Subcutaneous abdominal adipose tissue (tissue), 5 donors: ENCODE measurements at regions not wholly inside any gene's neighbourhood (a gene's known extent, or its start where the extent isn't known, plus 50 kb on each side); places are given as distances from the start of the nearest gene placed in this dataset.

Experiments used
- H3K27ac ChIP-seq: one replicate; pipeline ENCODE4 v1.7.0; 2013; ENCODE audit warnings: low read depth, mild to moderate bottlenecking, inconsistent platforms, low read length, moderate library complexity
- H3K27me3 ChIP-seq, 5 donors: one replicate each; pipeline ENCODE4 v1.7.0; 2013; ENCODE audit warnings: low read length in 5 of 5, inconsistent platforms in 1 of 5; ENCODE audit not compliant: control insufficient read depth in 5 of 5, insufficient read depth in 4 of 5
- H3K36me3 ChIP-seq, 5 donors: one replicate each; pipeline ENCODE4 v1.7.0; 2013; ENCODE audit warnings: low read length in 5 of 5; ENCODE audit not compliant: control insufficient read depth in 5 of 5, insufficient read depth in 5 of 5
- H3K4me1 ChIP-seq, 5 donors: one replicate each; pipeline ENCODE4 v1.7.0; 2013; ENCODE audit warnings: low read length in 5 of 5, mild to moderate bottlenecking in 3 of 5, moderate library complexity in 1 of 5; ENCODE audit not compliant: control insufficient read depth in 5 of 5, insufficient read depth in 5 of 5
- H3K4me3 ChIP-seq, 5 donors: one replicate each; pipeline ENCODE4 v1.7.0; 2013; ENCODE audit warnings: low read length in 5 of 5, low read depth in 1 of 5
- H3K9ac ChIP-seq, 5 donors: one replicate each; pipeline ENCODE4 v1.7.0; 2013; ENCODE audit warnings: low read length in 5 of 5, mild to moderate bottlenecking in 4 of 5, moderate library complexity in 3 of 5
- H3K9me3 ChIP-seq, 5 donors: one replicate each; pipeline ENCODE4 v1.7.0; 2013; ENCODE audit warnings: low read length in 5 of 5; ENCODE audit not compliant: control insufficient read depth in 5 of 5
- donor health status: healthy.
- donor health status: healthy.
- donor health status: healthy.
- donor health status: healthy.
- donor health status: healthy.

DNA sequence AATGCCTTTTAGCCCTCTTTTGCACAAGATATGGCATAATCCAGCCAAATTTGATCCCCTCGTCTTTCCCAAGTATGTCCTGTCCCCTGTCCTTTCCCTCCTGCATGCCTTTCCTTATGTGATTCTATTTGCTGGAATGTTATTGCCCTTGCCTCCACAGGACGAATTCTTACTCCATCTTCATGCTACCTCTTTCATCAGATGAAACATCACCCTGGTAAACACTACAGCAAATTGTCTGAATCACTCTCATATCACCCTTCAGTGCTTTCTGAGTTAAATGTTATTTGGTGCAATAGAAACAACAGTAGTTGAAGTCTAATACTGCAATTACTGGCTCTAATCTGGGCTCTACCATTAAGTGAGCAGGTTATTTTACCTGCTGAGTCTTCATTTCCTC is 52.2 kb upstream of the FAT1 start:
- H3K9me3 ChIP-seq: no peaks in the 10 kb centered on the region
- no peaks in the 10 kb centered on the region for H3K27me3 ChIP-seq
- H3K36me3 ChIP-seq: no peaks in the 10 kb centered on the region
- H3K27ac ChIP-seq: no peak overlapping the region
- peaks cover 0 to 4% (median 0%) of the 10 kb centered on the region in 5 donors for H3K4me1 ChIP-seq
- H3K4me3 ChIP-seq: no peak overlapping the region
- no peak overlapping the region for H3K9ac ChIP-seq

DNA sequence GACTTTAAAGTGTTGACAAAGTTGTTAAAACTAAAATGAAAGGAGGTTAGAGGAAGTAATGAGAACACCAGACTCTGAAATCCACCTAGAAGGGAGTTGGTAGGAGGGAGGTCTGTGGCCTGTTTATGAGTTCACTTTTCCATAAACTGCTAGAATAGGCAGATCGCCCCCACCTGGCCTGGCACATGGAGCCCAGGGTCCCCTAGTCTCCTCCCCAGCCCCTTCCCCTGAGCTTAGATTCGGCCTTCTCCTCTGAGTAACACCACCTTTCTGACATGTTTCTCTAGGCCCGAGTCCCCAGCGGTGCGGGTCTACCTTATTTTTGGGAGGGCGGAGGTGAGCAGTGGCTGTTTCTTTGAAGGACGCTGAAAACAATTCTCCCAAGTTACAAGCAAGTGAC is 54.5 kb upstream of the FAT1 start:
- Histone ChIP-seq H3K9me3 (no peaks in the 10 kb centered on the region), H3K36me3 (no peaks in the 10 kb centered on the region), H3K27me3 (no peaks in the 10 kb centered on the region), H3K27ac (no peak overlapping the region), H3K9ac (no peak overlapping the region), H3K4me1 (no peaks in the 10 kb centered on the region), H3K4me3 (no peak overlapping the region)

GRCh38 chr4:186780291-186781031 is 56.8 kb upstream of the FAT1 start:
- no peak overlapping the region for H3K27ac ChIP-seq
- H3K36me3 ChIP-seq: no peaks in the 10 kb centered on the region
- no peaks in the 10 kb centered on the region for H3K4me1 ChIP-seq
- no peaks in the 10 kb centered on the region for H3K27me3 ChIP-seq
- no peaks in the 10 kb centered on the region for H3K9me3 ChIP-seq
- H3K4me3 ChIP-seq: no peak overlapping the region
- no peak overlapping the region for H3K9ac ChIP-seq

- H3K4me3 ChIP-seq: no peak overlapping the region
- H3K9me3 ChIP-seq: no peaks in the 10 kb centered on the region
- no peaks in the 10 kb centered on the region for H3K27me3 ChIP-seq
- H3K4me1 ChIP-seq: no peaks in the 10 kb centered on the region
- no peak overlapping the region for H3K9ac ChIP-seq
- H3K36me3 ChIP-seq: no peaks in the 10 kb centered on the region
- H3K27ac ChIP-seq: no peak overlapping the region
These were observed 57.6 kb upstream of the FAT1 start for GRCh38 chr4:186781032-186781917.

DNA sequence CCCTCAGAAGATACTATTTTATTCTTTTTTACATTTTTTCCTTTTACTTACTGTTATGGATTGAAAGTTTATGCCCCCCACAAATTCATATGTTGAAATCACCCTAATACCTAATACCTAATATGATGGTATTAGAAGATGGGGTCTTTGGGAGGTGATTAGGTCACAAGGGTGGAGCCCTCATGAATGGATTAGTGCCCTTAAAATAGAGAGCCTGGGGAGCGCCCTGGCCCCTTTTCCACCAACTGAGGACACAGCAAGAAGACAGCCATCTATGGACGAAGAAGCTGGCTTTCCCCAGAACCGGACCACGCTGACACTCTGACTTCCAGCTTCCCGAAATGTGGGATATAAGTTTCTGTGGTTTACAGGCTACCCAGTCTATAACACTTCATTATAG is 58.6 kb upstream of the FAT1 start:
- Histone ChIP-seq H3K27me3 (no peaks in the 10 kb centered on the region), H3K36me3 (no peaks in the 10 kb centered on the region), H3K9me3 (no peaks in the 10 kb centered on the region), H3K9ac (no peak overlapping the region), H3K27ac (no peak overlapping the region), H3K4me1 (no peaks in the 10 kb centered on the region), H3K4me3 (no peak overlapping the region)

DNA sequence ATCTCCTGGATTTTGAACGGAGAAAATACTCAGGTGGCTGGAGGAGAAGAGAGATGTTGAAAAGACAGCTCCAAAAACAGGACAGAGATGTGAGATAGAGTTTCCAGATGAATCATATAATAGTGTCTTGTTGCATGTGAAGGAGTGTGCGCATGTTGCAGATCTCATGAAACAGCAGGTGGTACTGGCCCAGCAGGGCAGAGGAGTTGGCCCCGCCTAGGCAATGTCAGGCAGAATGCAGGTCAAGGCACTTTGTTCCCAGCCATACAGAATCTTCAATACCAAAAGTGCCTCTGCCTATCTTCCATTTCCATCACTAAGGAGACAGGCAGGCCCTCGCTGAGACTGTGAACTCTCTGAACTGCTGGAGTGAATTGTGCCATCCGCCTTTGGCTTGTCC is 63.9 kb upstream of the FAT1 start:
- Histone ChIP-seq H3K27ac (no peak overlapping the region), H3K9me3 (no peaks in the 10 kb centered on the region), H3K4me3 (no peak overlapping the region), H3K36me3 (no peaks in the 10 kb centered on the region), H3K9ac (no peak overlapping the region), H3K27me3 (no peaks in the 10 kb centered on the region), H3K4me1 (no peaks in the 10 kb centered on the region)

DNA sequence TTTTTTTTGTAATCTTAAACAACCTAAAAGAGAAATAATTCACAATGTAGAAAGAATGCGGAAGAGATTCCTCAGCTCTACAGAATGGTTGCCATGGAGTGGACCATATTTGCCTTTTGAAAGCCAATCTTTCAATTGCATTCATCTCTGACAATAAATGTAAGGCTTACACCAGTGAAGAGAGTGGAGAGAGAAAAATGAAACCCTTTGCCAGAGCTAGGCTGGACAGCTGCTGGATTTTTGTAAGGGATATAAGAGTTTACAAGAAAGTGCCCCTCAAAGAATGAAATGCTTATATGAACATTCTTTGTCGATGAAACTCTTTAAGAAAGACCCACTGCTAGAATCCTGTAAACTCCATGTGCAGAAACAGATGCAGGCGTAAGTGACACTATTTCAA is 66.0 kb upstream of the FAT1 start:
- Histone ChIP-seq H3K27me3 (no peaks in the 10 kb centered on the region), H3K9ac (no peak overlapping the region), H3K4me1 (no peaks in the 10 kb centered on the region), H3K4me3 (no peak overlapping the region), H3K36me3 (no peaks in the 10 kb centered on the region), H3K9me3 (no peaks in the 10 kb centered on the region), H3K27ac (no peak overlapping the region)

DNA sequence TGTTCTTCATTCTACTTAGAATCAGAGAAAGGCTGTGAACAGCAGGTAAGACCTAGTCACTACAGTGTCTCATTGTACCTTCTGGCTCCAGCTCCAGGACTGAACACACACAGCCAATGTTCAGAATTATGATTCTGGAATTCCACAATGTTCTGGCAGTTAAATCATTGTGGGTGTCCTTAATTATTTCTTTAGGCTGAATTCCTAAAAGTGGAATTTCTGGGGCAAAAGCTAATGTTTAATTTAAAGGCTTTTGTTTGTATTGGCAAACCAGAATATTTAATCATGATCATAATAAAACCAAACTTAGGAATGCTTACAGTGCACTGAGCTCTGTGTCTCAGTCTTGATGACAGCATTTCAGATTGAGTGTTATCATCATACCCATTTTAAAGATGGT is 67.0 kb upstream of the FAT1 start:
- Histone ChIP-seq H3K9ac (no peak overlapping the region), H3K4me1 (no peaks in the 10 kb centered on the region)

GRCh38 chr4:186792728-186793366 is 69.2 kb upstream of the FAT1 start:
- no peaks in the 10 kb centered on the region for H3K4me1 ChIP-seq
- H3K4me3 ChIP-seq: no peak overlapping the region
- H3K27ac ChIP-seq: no peak overlapping the region
- H3K9ac ChIP-seq: no peak overlapping the region
- no peaks in the 10 kb centered on the region for H3K36me3 ChIP-seq
- H3K9me3 ChIP-seq: no peaks in the 10 kb centered on the region
- no peaks in the 10 kb centered on the region for H3K27me3 ChIP-seq

More for the DNA sequence above, 67.0 kb upstream of the FAT1 start:
- H3K27ac ChIP-seq: no peak overlapping the region
- no peaks in the 10 kb centered on the region for H3K27me3 ChIP-seq
- H3K4me3 ChIP-seq: no peak overlapping the region
- no peaks in the 10 kb centered on the region for H3K36me3 ChIP-seq
- no peaks in the 10 kb centered on the region for H3K9me3 ChIP-seq
